ENCODE measurements at regions not wholly inside any gene's neighbourhood (a gene's known extent, or its start where the extent isn't known, plus 50 kb on each side); places are given as distances from the start of the nearest gene placed in this dataset.
"Not testable (repeated sequence)": the region's sequence is repeated elsewhere in the genome, so short reads cannot be mapped to it uniquely, and the experiment has no call there.

GRCh38 chr3:4125576-4125975 is 177.6 kb upstream of the SETMAR start:
- intact Hi-C loops (cut with DNase I): no loop called here
- DNase-seq (ENCODE audit: low spot score): no peak

- no peak for DNase-seq (ENCODE audit: low spot score)
- intact Hi-C loops (cut with DNase I): no loop called here
These were observed 164.9 kb upstream of the SETMAR start for GRCh38 chr3:4138150-4138785.

GRCh38 chr3:4138786-4139431 is 164.3 kb upstream of the SETMAR start:
- intact Hi-C loops (cut with DNase I): no loop called here

GRCh38 chr3:4139462-4140140 is 163.6 kb upstream of the SETMAR start:
- intact Hi-C loops (cut with DNase I): no loop called here

More at GRCh38 chr3:4138786-4139431, 164.3 kb upstream of the SETMAR start:
- DNase-seq (ENCODE audit: low spot score): no peak

GRCh38 chr3:4140921-4141320 is 162.2 kb upstream of the SETMAR start:
- intact Hi-C loops (cut with DNase I): no loop called here
- DNase-seq (ENCODE audit: low spot score): no peak

More at GRCh38 chr3:4139462-4140140, 163.6 kb upstream of the SETMAR start:
- no peak for DNase-seq (ENCODE audit: low spot score)

- intact Hi-C loops (cut with DNase I): no loop called here
- DNase-seq (ENCODE audit: low spot score): no peak
These were observed 155.5 kb upstream of the SETMAR start for GRCh38 chr3:4147556-4148118.

GRCh38 chr3:4149296-4149695 is 153.9 kb upstream of the SETMAR start:
- intact Hi-C loops (cut with DNase I): no loop called here
- no peak for DNase-seq (ENCODE audit: low spot score)

- DNase-seq (ENCODE audit: low spot score): no peak
- intact Hi-C loops (cut with DNase I): no loop called here
These were observed 152.4 kb upstream of the SETMAR start for GRCh38 chr3:4150816-4151215.

- intact Hi-C loops (cut with DNase I): no loop called here
- DNase-seq (ENCODE audit: low spot score): no peak
These were observed 151.3 kb upstream of the SETMAR start for GRCh38 chr3:4151859-4152258.

- DNase-seq (ENCODE audit: low spot score): no peak
- intact Hi-C loops (cut with DNase I): no loop called here
These were observed 149.4 kb upstream of the SETMAR start for GRCh38 chr3:4153771-4154170.

- intact Hi-C loops (cut with DNase I): no loop called here
- no peak for DNase-seq (ENCODE audit: low spot score)
These were observed 144.8 kb upstream of the SETMAR start for GRCh38 chr3:4158329-4158728.

- DNase-seq (ENCODE audit: low spot score): no peak
- intact Hi-C loops (cut with DNase I): no loop called here
These were observed 141.1 kb upstream of the SETMAR start for GRCh38 chr3:4162096-4162495.

- intact Hi-C loops (cut with DNase I): no loop called here
- no peak for DNase-seq (ENCODE audit: low spot score)
These were observed 140.2 kb upstream of the SETMAR start for GRCh38 chr3:4163011-4163410.

GRCh38 chr3:4166540-4166939 is 136.6 kb upstream of the SETMAR start:
- intact Hi-C loops (cut with DNase I): no loop called here
- DNase-seq (ENCODE audit: low spot score): no peak

GRCh38 chr3:4167230-4167629 is 135.9 kb upstream of the SETMAR start:
- intact Hi-C loops (cut with DNase I); DNase-seq (ENCODE audit: low spot score): not testable (repeated sequence)

- intact Hi-C loops (cut with DNase I): no loop called here
- no peak for DNase-seq (ENCODE audit: low spot score)
These were observed 128.4 kb upstream of the SETMAR start for GRCh38 chr3:4174791-4175190.

- DNase-seq (ENCODE audit: low spot score): no peak
- intact Hi-C loops (cut with DNase I): no loop called here
These were observed 111.2 kb upstream of the SETMAR start for GRCh38 chr3:4191971-4192370.

GRCh38 chr3:4195006-4195405 is 108.2 kb upstream of the SETMAR start:
- DNase-seq (ENCODE audit: low spot score): no peak
- intact Hi-C loops (cut with DNase I): no loop called here

GRCh38 chr3:4196506-4197147 is 106.5 kb upstream of the SETMAR start:
- DNase-seq (ENCODE audit: low spot score): no peak
- intact Hi-C loops (cut with DNase I): no loop called here

GRCh38 chr3:4197670-4198069 is 105.5 kb upstream of the SETMAR start:
- intact Hi-C loops (cut with DNase I): no loop called here

More at GRCh38 chr3:4197670-4198069, 105.5 kb upstream of the SETMAR start:
- DNase-seq (ENCODE audit: low spot score): no peak

Data from posterior vena cava (tissue), 2 donors.